ENCODE measurements at regions not wholly inside any gene's neighbourhood (a gene's known extent, or its start where the extent isn't known, plus 50 kb on each side); places are given as distances from the start of the nearest gene placed in this dataset.

DNA sequence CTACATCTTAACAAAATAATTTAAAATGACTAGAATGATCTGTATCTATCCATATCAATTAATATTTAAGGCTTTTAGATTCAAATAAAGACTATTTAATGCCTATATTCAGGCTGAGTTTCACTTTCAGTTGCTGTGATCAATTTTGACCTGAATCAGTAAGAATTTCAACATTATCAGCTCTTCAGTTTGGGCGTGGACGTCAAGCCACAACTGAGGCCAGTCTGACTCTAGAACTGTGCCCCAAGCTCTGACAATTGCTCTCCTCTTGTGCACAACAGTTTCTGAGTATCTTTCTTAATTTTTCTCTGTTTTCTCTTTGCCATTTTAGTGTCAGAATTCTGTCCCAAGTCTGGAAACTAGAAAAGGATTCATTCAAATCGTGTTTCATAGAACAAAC lies 1095.5 kb downstream of the PLA2G4A start:
- Mint-ChIP-seq H3K27ac (no peak overlapping the region), H3K36me3 (no peaks in the 10 kb centered on the region), H3K4me1 (ENCODE audit: unreplicated experiment) (no peaks in the 10 kb centered on the region), H3K27me3 (no peaks in the 10 kb centered on the region), H3K9me3 (no peaks in the 10 kb centered on the region), H3K4me3 (no peak overlapping the region)
- TF ChIP-seq, protein P1, sequence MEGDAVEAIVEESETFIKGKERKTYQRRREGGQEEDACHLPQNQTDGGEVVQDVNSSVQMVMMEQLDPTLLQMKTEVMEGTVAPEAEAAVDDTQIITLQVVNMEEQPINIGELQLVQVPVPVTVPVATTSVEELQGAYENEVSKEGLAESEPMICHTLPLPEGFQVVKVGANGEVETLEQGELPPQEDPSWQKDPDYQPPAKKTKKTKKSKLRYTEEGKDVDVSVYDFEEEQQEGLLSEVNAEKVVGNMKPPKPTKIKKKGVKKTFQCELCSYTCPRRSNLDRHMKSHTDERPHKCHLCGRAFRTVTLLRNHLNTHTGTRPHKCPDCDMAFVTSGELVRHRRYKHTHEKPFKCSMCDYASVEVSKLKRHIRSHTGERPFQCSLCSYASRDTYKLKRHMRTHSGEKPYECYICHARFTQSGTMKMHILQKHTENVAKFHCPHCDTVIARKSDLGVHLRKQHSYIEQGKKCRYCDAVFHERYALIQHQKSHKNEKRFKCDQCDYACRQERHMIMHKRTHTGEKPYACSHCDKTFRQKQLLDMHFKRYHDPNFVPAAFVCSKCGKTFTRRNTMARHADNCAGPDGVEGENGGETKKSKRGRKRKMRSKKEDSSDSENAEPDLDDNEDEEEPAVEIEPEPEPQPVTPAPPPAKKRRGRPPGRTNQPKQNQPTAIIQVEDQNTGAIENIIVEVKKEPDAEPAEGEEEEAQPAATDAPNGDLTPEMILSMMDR (conservative IDR thresholded peaks at IDR 0.05) = no peak
- DNase-seq (ENCODE audit: extremely low spot score, unreplicated experiment) = no peak

DNA sequence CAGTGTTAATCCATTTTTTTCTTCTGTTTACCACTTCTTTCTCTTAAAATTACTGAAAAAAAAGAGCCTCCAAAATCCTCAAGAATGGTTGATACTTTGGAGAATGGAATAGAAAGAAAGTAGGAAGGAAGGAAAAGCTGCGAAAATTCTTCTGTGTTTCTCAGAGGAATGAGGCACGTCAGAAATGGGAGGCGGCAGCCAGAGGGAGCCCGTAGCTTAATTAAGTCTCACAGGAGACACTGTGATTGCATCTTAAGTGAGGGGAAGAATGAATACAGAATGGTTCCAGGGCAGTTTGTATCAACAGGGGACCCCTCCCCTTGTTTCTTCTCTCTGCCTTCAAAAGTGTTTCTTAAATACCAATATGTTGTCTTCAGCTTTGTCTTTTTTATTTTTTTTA lies 1099.5 kb downstream of the PLA2G4A start:
- no peaks in the 10 kb centered on the region for H3K36me3 Mint-ChIP-seq
- H3K27ac Mint-ChIP-seq = no peak overlapping the region
- no peaks in the 10 kb centered on the region for H3K27me3 Mint-ChIP-seq
- no peaks in the 10 kb centered on the region for H3K9me3 Mint-ChIP-seq
- no peak for DNase-seq (ENCODE audit: extremely low spot score, unreplicated experiment)
- TF ChIP-seq, protein P1 (conservative IDR thresholded peaks at IDR 0.05) = peak; percentile 63
- no peaks in the 10 kb centered on the region for H3K4me1 Mint-ChIP-seq (ENCODE audit: unreplicated experiment)
- H3K4me3 Mint-ChIP-seq = no peak overlapping the region

DNA sequence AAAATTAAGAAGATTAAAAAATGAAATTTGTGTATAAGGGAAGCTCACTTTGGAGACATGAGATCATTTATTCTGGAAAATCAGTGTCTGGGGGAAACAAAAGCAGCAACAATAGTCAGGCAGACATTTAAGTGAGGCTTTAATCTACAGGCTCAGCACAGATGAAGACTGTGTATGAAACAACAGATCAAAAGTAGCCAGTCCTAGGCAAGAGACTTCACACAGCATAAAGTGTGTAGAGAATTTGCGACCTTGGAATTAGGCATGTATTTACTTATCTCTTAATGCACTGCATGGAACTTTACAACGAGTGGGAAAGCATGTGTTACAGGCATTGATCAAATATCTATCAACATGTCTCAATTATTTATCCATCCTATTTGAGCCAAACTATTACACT lies 1099.9 kb downstream of the PLA2G4A start:
- Mint-ChIP-seq H3K4me1 (ENCODE audit: unreplicated experiment) (no peaks in the 10 kb centered on the region), H3K4me3 (no peak overlapping the region), H3K27ac (no peak overlapping the region), H3K27me3 (no peaks in the 10 kb centered on the region), H3K36me3 (no peaks in the 10 kb centered on the region), H3K9me3 (no peaks in the 10 kb centered on the region)
- TF ChIP-seq, protein P1 (conservative IDR thresholded peaks at IDR 0.05) = no peak
- no peak for DNase-seq (ENCODE audit: extremely low spot score, unreplicated experiment)

DNA sequence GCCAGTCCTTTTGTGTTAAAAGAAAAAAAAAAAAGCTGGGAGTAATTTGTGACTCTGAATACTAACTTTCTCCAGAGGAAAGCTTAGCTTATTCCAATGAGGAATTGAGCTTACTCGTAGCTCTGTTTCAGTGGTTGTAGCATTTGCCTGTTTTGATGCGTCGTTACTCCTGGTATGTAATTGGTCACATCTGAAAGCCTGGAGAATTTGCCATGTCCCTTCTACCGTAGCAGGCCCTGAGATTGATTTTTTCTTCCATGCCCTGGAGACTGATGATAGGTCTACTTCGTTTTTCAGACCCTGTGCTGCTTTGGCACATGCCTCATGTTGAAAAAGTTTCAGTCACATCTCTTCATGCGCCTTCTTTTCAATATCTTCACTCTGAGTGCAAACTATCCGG lies 1103.0 kb downstream of the PLA2G4A start:
- Mint-ChIP-seq H3K27ac (no peak overlapping the region), H3K9me3 (no peaks in the 10 kb centered on the region), H3K36me3 (no peaks in the 10 kb centered on the region), H3K27me3 (no peaks in the 10 kb centered on the region), H3K4me3 (no peak overlapping the region), H3K4me1 (ENCODE audit: unreplicated experiment) (no peaks in the 10 kb centered on the region)
- no peak for DNase-seq (ENCODE audit: extremely low spot score, unreplicated experiment)
- TF ChIP-seq, protein P1 (conservative IDR thresholded peaks at IDR 0.05) = no peak

DNA sequence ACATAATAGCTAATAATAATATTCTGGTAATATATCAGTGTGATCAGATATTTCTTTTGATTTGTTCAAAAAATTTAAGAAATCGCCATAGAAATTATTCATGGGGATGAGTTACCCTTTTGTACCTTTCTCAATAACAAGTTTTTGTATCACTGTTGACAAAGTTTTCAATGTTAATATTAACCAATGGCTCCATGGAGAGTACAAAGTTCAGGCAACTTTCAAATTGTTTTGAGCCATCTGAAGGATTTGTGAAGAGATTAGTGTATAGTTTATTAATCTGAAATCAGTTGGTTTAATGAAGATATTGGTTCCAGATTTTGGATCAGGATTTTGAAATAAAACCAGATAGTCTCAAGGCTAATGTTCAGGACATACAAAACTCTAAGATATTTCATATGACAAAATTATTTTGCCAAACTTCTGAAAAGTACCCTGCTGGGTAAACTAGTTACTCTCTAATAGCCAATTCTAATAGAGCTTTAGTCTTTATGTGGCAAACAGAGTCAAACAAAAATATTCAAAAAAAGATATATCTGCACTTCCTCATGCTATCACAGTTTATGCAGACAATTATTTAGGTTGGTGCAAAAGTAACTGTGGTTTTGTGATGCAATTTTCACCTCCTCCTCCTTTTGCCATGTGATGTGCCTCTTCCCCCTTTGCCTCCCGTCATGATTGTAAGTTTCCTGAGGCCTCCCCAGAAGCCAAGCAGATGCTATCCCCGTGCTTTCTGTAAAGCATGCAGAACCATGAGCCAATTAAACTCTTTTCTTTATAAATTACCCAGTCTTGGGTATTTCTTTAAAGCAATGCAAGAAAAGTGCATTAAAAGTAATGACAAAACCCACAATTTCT lies 1105.0 kb downstream of the PLA2G4A start:
- TF ChIP-seq, protein P1 (conservative IDR thresholded peaks at IDR 0.05) = no peak
- no peak for DNase-seq (ENCODE audit: extremely low spot score, unreplicated experiment)
- Mint-ChIP-seq H3K27ac (no peak overlapping the region), H3K4me3 (no peak overlapping the region), H3K36me3 (no peaks in the 10 kb centered on the region), H3K27me3 (no peaks in the 10 kb centered on the region), H3K9me3 (no peaks in the 10 kb centered on the region), H3K4me1 (ENCODE audit: unreplicated experiment) (no peaks in the 10 kb centered on the region)

Data from type B pancreatic cell (in vitro differentiated cells).